NCI-H345 (cell line): ENCODE measurements at regions not wholly inside any gene's neighbourhood (a gene's known extent, or its start where the extent isn't known, plus 50 kb on each side); places are given as distances from the start of the nearest gene placed in this dataset.

ENCODE experiments used
- DNase-seq: peaks from one replicate; lab custom pipeline; 2025; lab: John Stamatoyannopoulos, UW

- DNase-seq: no peak
These were observed 132.1 kb downstream of the OAT start for GRCh38 chr10:124286621-124287020.

GRCh38 chr10:124285587-124286527, 132.9 kb downstream of the OAT start:
- DNase-seq: no peak

- no peak for DNase-seq
These were observed 134.8 kb downstream of the OAT start for GRCh38 chr10:124283949-124284250.

- no peak for DNase-seq
These were observed 135.3 kb downstream of the OAT start for GRCh38 chr10:124283215-124283948.

GRCh38 chr10:124282326-124282725, 136.4 kb downstream of the OAT start:
- DNase-seq: no peak

GRCh38 chr10:124281666-124282065, 137.1 kb downstream of the OAT start:
- no peak for DNase-seq

- no peak for DNase-seq
These were observed 137.8 kb downstream of the OAT start for GRCh38 chr10:124280916-124281315.

GRCh38 chr10:124279882-124280281, 138.8 kb downstream of the OAT start:
- no peak for DNase-seq

GRCh38 chr10:124279298-124279697, 139.4 kb downstream of the OAT start:
- DNase-seq: no peak

GRCh38 chr10:124278356-124278755, 140.4 kb downstream of the OAT start:
- DNase-seq: no peak

- DNase-seq: no peak
These were observed 145.6 kb downstream of the OAT start for GRCh38 chr10:124273141-124273540.

GRCh38 chr10:124271676-124272075, 147.0 kb downstream of the OAT start:
- no peak for DNase-seq

- no peak for DNase-seq
These were observed 148.0 kb downstream of the OAT start for GRCh38 chr10:124270530-124271327.

- no peak for DNase-seq
These were observed 149.7 kb downstream of the OAT start for GRCh38 chr10:124268976-124269375.

- no peak for DNase-seq
These were observed 150.7 kb downstream of the OAT start for GRCh38 chr10:124267911-124268549.

GRCh38 chr10:124267231-124267885, 151.4 kb downstream of the OAT start:
- DNase-seq: no peak

- DNase-seq: no peak
These were observed 152.1 kb downstream of the OAT start for GRCh38 chr10:124266468-124267230.

GRCh38 chr10:124265776-124266467, 152.8 kb downstream of the OAT start:
- DNase-seq: no peak

GRCh38 chr10:124265391-124265745, 153.4 kb downstream of the OAT start:
- DNase-seq: no peak

GRCh38 chr10:124264711-124265390, 153.9 kb downstream of the OAT start:
- DNase-seq: no peak
